HT-29 (cell line): ENCODE measurements at regions not wholly inside any gene's neighbourhood (a gene's known extent, or its start where the extent isn't known, plus 50 kb on each side); places are given as distances from the start of the nearest gene placed in this dataset.

Experiments
- DNase-seq: peaks from one replicate; pipeline ENCODE4 v3.0.0-alpha.2; 2015; ENCODE audit warnings: low spot score

- DNase-seq, result no peak
Observed at GRCh38 chr1:212525479-212526110, 83.0 kb upstream of the ATF3 start.

- DNase-seq, result no peak
Observed at GRCh38 chr1:212526111-212526491, 82.5 kb upstream of the ATF3 start.

DNA sequence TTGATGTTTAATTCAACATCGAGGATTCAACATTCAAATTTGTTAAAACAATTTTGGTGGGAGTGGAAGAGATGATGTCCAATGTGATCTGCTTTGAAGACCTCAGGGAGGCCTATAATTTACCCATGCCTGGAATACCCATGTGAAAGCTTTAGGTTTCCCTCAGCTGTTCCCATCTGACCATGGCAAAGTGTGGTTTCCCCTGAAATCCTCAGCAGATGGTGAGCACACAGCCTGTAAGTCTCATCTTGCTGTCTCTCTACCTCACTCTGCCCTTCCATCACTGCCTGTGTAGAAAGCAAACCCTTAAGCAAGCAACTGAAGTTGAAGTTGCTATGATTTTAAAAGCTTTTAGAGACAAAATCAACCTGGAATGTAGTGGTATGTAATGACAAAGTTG is 80.1 kb upstream of the ATF3 start:
- DNase-seq, result no peak

DNA sequence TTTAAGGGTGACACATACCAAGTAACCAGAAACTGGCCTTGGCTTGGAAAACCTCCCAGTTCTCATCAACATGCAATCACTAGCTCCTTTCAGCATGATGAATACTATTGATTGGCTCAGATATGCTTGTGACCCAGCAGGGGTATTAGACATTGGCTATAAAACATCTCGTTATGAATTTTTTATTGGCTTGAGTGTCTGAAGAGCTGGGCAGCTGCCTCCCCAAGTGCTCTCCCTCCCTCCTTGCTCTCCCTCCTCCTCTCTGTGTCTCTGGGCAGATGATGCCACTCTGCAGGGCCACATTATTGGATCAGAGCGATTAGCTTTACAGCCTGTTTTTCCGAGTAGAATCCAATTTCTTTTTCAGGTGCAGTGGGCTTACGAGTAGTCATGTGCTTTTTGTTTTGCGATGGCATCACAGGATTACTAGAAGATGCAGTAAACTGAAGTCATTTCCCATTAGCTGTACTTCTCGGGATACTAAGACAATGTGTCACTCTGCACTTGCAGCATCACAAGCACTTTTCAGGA is 79.3 kb upstream of the ATF3 start:
- no peak for DNase-seq

DNA sequence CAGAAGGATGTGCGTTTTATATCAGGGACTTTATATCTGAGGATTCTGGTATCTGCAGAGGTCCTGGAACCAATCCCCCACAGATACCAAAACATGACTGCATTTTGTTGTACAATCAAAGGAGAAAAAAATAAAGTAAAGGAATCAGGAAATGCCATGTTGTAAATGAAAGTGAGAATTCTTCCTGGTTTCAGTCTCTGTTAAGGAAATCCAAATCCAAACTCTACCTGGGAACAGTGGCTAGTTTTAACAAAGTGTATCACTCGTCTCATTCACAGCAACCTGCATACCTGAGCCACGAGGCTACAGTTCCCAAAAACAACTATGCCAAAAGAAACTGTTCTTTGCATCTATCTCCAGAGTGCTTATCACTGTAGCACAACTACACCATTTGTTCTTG is 77.3 kb upstream of the ATF3 start:
- DNase-seq, result no peak

GRCh38 chr1:212531796-212532195 is 76.8 kb upstream of the ATF3 start:
- DNase-seq, result no peak

- DNase-seq, result no peak
Observed at GRCh38 chr1:212532469-212533147, 76.0 kb upstream of the ATF3 start.

DNA sequence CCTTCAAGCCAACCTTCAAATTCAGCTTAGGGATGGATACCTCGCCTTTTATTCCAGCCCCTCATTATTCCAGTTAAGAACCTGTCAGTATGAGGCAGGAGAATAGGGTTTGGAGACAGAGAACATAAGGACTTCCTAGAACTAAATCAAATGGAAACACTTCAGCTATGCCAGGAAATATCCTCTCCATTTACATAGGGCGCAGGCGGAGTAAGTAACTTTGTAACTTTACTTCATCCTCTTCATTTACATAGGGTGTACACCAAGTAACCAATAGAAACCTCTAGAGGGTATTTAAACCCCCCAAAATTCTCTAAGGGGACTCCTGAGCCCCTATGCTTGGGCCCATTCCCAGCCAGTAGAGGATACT is 75.4 kb upstream of the ATF3 start:
- no peak for DNase-seq

- no peak for DNase-seq
Observed at GRCh38 chr1:212536586-212536985, 72.0 kb upstream of the ATF3 start.

- DNase-seq, result no peak
Observed at GRCh38 chr1:212537610-212538009, 71.0 kb upstream of the ATF3 start.

DNA sequence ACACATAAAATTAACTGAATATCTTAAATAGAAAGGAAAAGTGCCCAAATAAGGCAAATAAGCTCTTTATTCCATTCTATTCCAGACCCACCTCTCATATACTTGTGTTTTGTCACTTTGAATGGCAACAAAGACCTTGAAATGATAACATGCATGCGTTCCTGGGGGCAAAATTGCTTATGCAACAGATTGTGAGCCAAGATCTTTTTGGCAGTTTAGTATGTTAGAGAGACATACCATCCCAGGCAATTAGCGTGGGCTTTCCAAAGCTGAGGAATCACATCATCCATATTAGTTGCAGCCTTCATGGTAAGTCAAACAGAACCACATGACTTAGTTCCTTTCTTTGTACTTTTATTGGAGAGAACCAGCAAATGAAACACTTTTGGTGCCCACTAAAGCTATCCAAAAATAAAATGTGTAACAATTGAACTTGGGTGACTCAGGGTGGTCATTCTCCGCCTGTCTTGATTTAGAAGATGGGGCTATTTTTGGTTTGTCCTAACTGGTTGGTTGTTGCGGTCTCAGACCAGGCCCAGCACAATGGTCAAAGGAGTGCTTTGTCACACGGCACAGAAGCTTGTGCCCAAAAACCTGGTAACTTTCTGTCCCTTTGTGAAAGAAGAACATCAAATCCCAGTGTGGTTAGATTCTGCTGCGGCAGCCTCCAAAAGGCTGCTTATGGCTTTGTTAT is 68.7 kb upstream of the ATF3 start:
- DNase-seq, result no peak

DNA sequence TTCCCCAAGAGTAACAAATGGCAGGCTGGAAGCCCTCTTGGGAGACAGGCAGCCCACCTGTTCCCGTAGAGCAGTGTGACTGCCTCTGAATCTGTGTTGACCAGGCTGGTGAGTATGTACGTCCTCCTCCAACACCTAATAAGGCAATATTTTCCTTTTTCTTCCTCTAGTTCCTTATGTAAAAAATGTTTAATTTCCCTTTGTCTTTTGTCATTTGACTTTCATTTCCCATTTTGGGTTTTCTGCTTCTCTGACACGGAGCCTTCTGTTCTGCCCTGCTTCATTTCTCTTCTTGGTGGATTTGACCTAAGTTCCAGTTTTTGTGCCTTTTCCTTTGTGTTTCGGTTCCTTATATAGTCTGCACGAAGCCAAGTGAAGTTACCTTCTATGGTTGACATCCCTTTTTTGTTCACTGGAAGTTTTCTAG is 65.8 kb upstream of the ATF3 start:
- no peak for DNase-seq

- DNase-seq, result no peak
Observed at GRCh38 chr1:212544110-212544509, 64.5 kb upstream of the ATF3 start.

DNA sequence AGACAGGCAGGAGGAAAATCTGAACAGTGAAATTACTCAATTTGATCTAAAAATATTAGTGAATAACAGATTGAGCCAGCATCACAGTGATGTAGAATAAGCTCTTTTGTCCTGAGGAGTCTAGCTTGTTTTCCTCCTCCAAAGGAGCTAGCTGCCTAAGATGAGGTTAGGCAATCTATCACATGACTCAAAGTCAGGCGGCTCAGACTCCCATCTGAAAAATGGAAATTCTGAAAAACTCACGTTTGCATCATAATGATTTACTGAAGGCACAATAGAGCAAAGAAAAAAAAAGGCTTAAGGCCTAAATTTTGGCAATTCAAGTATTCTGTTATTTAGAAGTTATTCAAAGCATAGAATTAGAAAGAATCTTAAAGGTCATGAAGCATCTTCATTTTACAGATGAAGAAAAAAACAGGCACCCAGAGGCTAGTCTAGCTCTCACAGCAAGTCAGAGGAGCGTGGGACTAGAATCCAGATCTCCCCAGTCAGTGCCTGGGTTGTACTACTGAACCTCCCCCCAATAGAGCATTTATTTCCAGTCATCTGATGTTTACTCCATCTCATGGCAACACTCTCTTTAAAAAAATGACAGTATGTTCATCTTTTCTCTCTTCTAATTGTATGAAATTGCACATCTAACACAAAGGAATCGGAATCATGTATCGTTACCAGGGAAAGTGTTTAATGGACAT is 62.5 kb upstream of the ATF3 start:
- DNase-seq, result no peak

GRCh38 chr1:212549503-212550017 is 59.0 kb upstream of the ATF3 start:
- no peak for DNase-seq

DNA sequence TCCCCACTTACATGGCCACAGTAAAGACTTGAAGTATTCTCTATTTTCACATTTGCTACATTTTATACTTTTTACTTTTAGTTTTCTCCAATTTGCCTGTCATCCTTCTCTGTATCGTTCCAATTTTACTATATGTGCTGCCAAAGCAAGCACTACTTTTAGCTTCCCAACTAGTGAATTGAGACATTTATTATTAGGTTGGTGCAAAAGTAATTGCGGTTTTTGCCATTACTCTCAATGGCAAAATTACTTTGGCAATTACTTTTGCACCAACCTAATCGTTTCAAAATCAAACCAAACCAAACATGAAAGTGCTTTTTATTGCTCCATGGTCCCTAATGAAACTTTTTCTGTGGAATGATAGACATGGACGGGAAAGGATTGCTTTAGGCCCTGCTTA is 56.6 kb upstream of the ATF3 start:
- no peak for DNase-seq

DNA sequence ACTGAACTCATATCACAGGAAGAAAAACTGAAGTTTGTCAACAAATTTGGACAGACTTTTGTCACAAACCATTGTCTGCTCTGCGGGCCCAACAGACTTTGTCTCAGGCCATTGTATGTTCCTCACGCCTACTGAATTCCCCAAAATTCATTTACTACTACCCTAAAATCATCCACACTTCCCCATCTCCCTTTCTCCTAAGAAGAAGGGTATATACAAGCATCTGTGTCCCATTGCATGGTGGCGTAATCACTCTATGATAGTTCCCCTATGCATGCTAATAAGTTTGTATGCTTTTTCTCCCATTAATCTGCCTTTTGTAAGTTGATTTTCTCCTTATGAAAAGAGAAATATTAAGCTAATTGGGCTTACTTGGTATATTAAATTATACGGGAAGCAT is 54.9 kb upstream of the ATF3 start:
- DNase-seq, result no peak

DNA sequence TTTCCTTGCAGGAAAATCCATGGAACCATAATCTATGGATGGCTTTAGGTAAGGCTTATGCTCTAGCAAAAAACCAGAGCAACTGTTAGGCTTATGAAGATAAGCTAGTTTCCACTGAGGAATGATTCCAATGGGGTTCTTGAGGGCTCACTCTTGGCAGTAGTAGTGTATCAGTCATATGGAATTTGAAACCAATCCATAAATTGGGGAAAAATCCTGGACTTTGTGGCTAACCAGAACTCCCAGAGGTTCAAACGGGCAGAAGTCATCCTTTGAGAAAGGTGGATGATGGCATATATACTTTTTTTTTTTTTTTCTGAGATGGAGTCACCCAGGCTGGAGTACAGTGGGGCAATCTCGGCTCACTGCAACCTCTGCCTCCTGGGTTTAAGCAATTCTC is 54.2 kb upstream of the ATF3 start:
- no peak for DNase-seq

GRCh38 chr1:212555426-212555825 is 53.1 kb upstream of the ATF3 start:
- DNase-seq, result no peak

- DNase-seq, result no peak
Observed at GRCh38 chr1:212556822-212557549, 51.6 kb upstream of the ATF3 start.
